Common myeloid progenitor, CD34-positive (primary cell): ENCODE measurements at regions not wholly inside any gene's neighbourhood (a gene's known extent, or its start where the extent isn't known, plus 50 kb on each side); places are given as distances from the start of the nearest gene placed in this dataset.

Experiments
- CTCF ChIA-PET: fragments of 350-600 bp; sonication (Branson Sonifier 250); formaldehyde crosslinking; loops from one replicate; lab custom pipeline; 2021; ENCODE audit warnings: antibody characterized with exemption; lab: Charles Lee
- POLR2A ChIA-PET: fragments of 350-600 bp; sonication (Branson Sonifier 250); formaldehyde crosslinking; loops from one replicate; lab custom pipeline; 2021; ENCODE audit warnings: antibody characterized with exemption; lab: Charles Lee
- DNase-seq, 3 donors: peaks; one replicate each; pipeline versions ENCODE4 v3.0.0 to v3.0.0-alpha.2; 2013
- H3K27ac ChIP-seq, 2 experiments: 1 replicate in 1 of 2; 2 replicates in 1 of 2; pipeline ENCODE4 v1.7.0; 2013; ENCODE audit warnings: inconsistent platforms in 2 of 2, low read length in 2 of 2, mild to moderate bottlenecking in 2 of 2, low read depth in 1 of 2, moderate library complexity in 1 of 2; ENCODE audit not compliant: severe bottlenecking in 2 of 2, insufficient read depth in 1 of 2, poor library complexity in 1 of 2
- H3K27me3 ChIP-seq, 5 experiments: replicated peaks in 2 of 5; 1 replicate in 3 of 5; 2 replicates in 2 of 5; pipeline versions ENCODE4 v1.6.1 to v1.7.0; 2013; ENCODE audit warnings: low read length in 4 of 5, mild to moderate bottlenecking in 2 of 5, moderate library complexity in 2 of 5, inconsistent platforms in 1 of 5; ENCODE audit not compliant: insufficient read depth in 5 of 5, control insufficient read depth in 4 of 5
- H3K36me3 ChIP-seq, 4 experiments: 1 replicate in 2 of 4; 2 replicates in 2 of 4; pipeline versions ENCODE4 v1.6.1 to v1.7.0; 2013; ENCODE audit warnings: low read length in 3 of 4, control low read depth in 1 of 4, mild to moderate bottlenecking in 1 of 4; ENCODE audit not compliant: control insufficient read depth in 4 of 4, insufficient read depth in 4 of 4
- H3K4me1 ChIP-seq, 4 experiments: 1 replicate in 3 of 4; 2 replicates in 1 of 4; pipeline versions ENCODE4 v1.6.1 to v1.7.1; 2013; ENCODE audit warnings: low read length in 3 of 4, mild to moderate bottlenecking in 3 of 4, control low read depth in 1 of 4, inconsistent platforms in 1 of 4, moderate library complexity in 1 of 4; ENCODE audit not compliant: control insufficient read depth in 4 of 4, insufficient read depth in 4 of 4; ENCODE audit errors: control extremely low read depth in 1 of 4
- H3K4me3 ChIP-seq, 7 experiments: 1 replicate in 4 of 7; 2 replicates in 3 of 7; pipeline versions ENCODE4 v1.5.1 to v1.7.0; 2013; ENCODE audit warnings: mild to moderate bottlenecking in 7 of 7, low read length in 6 of 7, moderate library complexity in 6 of 7, inconsistent platforms in 2 of 7, low read depth in 2 of 7, control low read depth in 1 of 7; ENCODE audit not compliant: insufficient read depth in 4 of 7, control insufficient read depth in 1 of 7; ENCODE audit errors: extremely low read depth in 1 of 7
- H3K9me3 ChIP-seq, 5 experiments: 1 replicate in 4 of 5; 2 replicates in 1 of 5; pipeline versions ENCODE4 v1.6.1 to v1.7.1; 2013; ENCODE audit warnings: low read length in 4 of 5, mild to moderate bottlenecking in 2 of 5, inconsistent platforms in 1 of 5, low read depth in 1 of 5, moderate library complexity in 1 of 5; ENCODE audit not compliant: control insufficient read depth in 4 of 5, insufficient read depth in 2 of 5; ENCODE audit errors: control extremely low read depth in 1 of 5
- WGBS: methylation state at CpG from one replicate; pipeline ENCODE4 v1.1.5; 2013; ENCODE audit not compliant: insufficient coverage; 5-methylcytosine and 5-hydroxymethylcytosine counted together

GRCh38 chr13:84460989-84461388, 578.7 kb upstream of the SLITRK1 start:
- Histone ChIP-seq H3K4me1 (no peaks in the 10 kb centered on the region), H3K27ac (no peak overlapping the region), H3K27me3 (no peaks in the 10 kb centered on the region), H3K9me3 (peaks cover 0 to 2% (median 0%) of the 10 kb centered on the region in 5 experiments), H3K36me3 (no peaks in the 10 kb centered on the region), H3K4me3 (no peak overlapping the region)
- peak in 1 of 3 donors; percentile 1 for DNase-seq
- CTCF ChIA-PET: no interaction called here
- POLR2A ChIA-PET: no interaction called here

- H3K36me3 ChIP-seq: no peaks in the 10 kb centered on the region
- H3K4me1 ChIP-seq: no peaks in the 10 kb centered on the region
- H3K9me3 ChIP-seq: no peaks in the 10 kb centered on the region
- no peak for DNase-seq
- H3K27me3 ChIP-seq: no peaks in the 10 kb centered on the region
- ChIA-PET CTCF (interaction anchor here (0.8 kb wide), 1 partner anchor 20 kb away, joined by 5 read pairs; no protein-coding TSS in a partner anchor), POLR2A (no interaction called here)
- no peak overlapping the region for H3K4me3 ChIP-seq
- WGBS: 90% methylated on average over 2 of the region's 7 CpGs
- no peak overlapping the region for H3K27ac ChIP-seq
These were observed 573.0 kb upstream of the SLITRK1 start for GRCh38 chr13:84455143-84455905.

- Histone ChIP-seq H3K27ac (no peak overlapping the region), H3K4me1 (no peaks in the 10 kb centered on the region), H3K9me3 (peaks cover 0 to 12% (median 4%) of the 10 kb centered on the region in 5 experiments), H3K36me3 (no peaks in the 10 kb centered on the region), H3K27me3 (no peaks in the 10 kb centered on the region), H3K4me3 (no peak overlapping the region)
- 100% methylated on average over 2 of the region's 4 CpGs for WGBS
- POLR2A ChIA-PET: no interaction called here
- no peak for DNase-seq
- CTCF ChIA-PET: no interaction called here
These were observed 565.3 kb upstream of the SLITRK1 start for GRCh38 chr13:84447640-84447978.

- 95% methylated on average over 8 of the region's 9 CpGs for WGBS
- no peaks in the 10 kb centered on the region for H3K27me3 ChIP-seq
- no peak for DNase-seq
- H3K9me3 ChIP-seq: peaks cover 0 to 12% (median 4%) of the 10 kb centered on the region in 5 experiments
- H3K4me1 ChIP-seq: no peaks in the 10 kb centered on the region
- no peaks in the 10 kb centered on the region for H3K36me3 ChIP-seq
- ChIA-PET CTCF (no interaction called here), POLR2A (no interaction called here)
- no peak overlapping the region for H3K27ac ChIP-seq
- no peak overlapping the region for H3K4me3 ChIP-seq
These were observed 564.8 kb upstream of the SLITRK1 start for GRCh38 chr13:84446972-84447639.

GRCh38 chr13:84445776-84446175, 563.5 kb upstream of the SLITRK1 start:
- ChIA-PET POLR2A (no interaction called here), CTCF (no interaction called here)
- Histone ChIP-seq H3K27ac (no peak overlapping the region), H3K36me3 (no peaks in the 10 kb centered on the region), H3K9me3 (peaks cover 0 to 12% (median 4%) of the 10 kb centered on the region in 5 experiments), H3K4me1 (no peaks in the 10 kb centered on the region), H3K27me3 (no peaks in the 10 kb centered on the region), H3K4me3 (no peak overlapping the region)
- no peak for DNase-seq
- no CpG with 5 or more reads among the region's 5 CpGs for WGBS

GRCh38 chr13:84443463-84443862, 561.2 kb upstream of the SLITRK1 start:
- Histone ChIP-seq H3K27me3 (no peaks in the 10 kb centered on the region), H3K4me1 (no peaks in the 10 kb centered on the region), H3K4me3 (no peak overlapping the region), H3K9me3 (peaks cover 0 to 12% (median 4%) of the 10 kb centered on the region in 5 experiments), H3K27ac (no peak overlapping the region), H3K36me3 (no peaks in the 10 kb centered on the region)
- ChIA-PET CTCF (no interaction called here), POLR2A (no interaction called here)
- peak in 1 of 3 donors; percentile 1 for DNase-seq

- WGBS: no CpG with 5 or more reads among the region's 1 CpG
These were observed 556.8 kb upstream of the SLITRK1 start for GRCh38 chr13:84439108-84439507.

More at GRCh38 chr13:84439108-84439507, 556.8 kb upstream of the SLITRK1 start:
- Histone ChIP-seq H3K4me1 (no peaks in the 10 kb centered on the region), H3K9me3 (peaks cover 0 to 9% (median 0%) of the 10 kb centered on the region in 5 experiments), H3K27ac (no peak overlapping the region), H3K27me3 (no peaks in the 10 kb centered on the region), H3K4me3 (no peak overlapping the region), H3K36me3 (no peaks in the 10 kb centered on the region)
- ChIA-PET CTCF (no interaction called here), POLR2A (no interaction called here)
- DNase-seq: peak in 2 of 3 donors; percentile 0
